Activated naive CD4-positive, alpha-beta T cell treated with anti-CD3 and anti-CD28 coated beads for 36 hours (primary cell): ENCODE measurements at regions not wholly inside any gene's neighbourhood (a gene's known extent, or its start where the extent isn't known, plus 50 kb on each side); places are given as distances from the start of the nearest gene placed in this dataset.

Experiments
- CTCF ChIA-PET: fragments of 350-600 bp; sonication (Branson Sonifier 250); formaldehyde crosslinking; loops from one replicate; lab custom pipeline; 2021; ENCODE audit warnings: antibody characterized with exemption; lab: Charles Lee
- DNase-seq: peaks from one replicate; pipeline ENCODE4 v3.0.0-alpha.2; 2020
- H3K27ac Mint-ChIP-seq: one replicate; pipeline ENCODE4 v1.8.0; 2021; ENCODE audit warnings: mild to moderate bottlenecking, mixed read lengths
- H3K27me3 Mint-ChIP-seq: one replicate; pipeline ENCODE4 v1.8.0; 2021; ENCODE audit warnings: low read depth, mixed read lengths
- H3K36me3 Mint-ChIP-seq: one replicate; pipeline ENCODE4 v1.8.0; 2021; ENCODE audit warnings: low read depth, mixed read lengths
- H3K4me1 Mint-ChIP-seq: one replicate; pipeline ENCODE4 v1.8.0; 2021; ENCODE audit warnings: low read depth, mixed read lengths
- H3K4me3 Mint-ChIP-seq: one replicate; pipeline ENCODE4 v1.8.0; 2021; ENCODE audit warnings: mild to moderate bottlenecking, moderate library complexity, mixed read lengths
- H3K9me3 Mint-ChIP-seq: one replicate; pipeline ENCODE4 v1.8.0; 2021; ENCODE audit warnings: mixed read lengths
- intact Hi-C: fragments of 100-400 bp; cut with micrococcal nuclease; formaldehyde crosslinking; loops from one replicate; pipeline ENCODE4 v1.15.1; 2023

- peaks cover 10% of the 10 kb centered on the region for H3K9me3 Mint-ChIP-seq
- DNase-seq: no peak
- no peaks in the 10 kb centered on the region for H3K4me1 Mint-ChIP-seq
- intact Hi-C loops: no loop called here
- no peak overlapping the region for H3K27ac Mint-ChIP-seq
- H3K36me3 Mint-ChIP-seq: no peaks in the 10 kb centered on the region
- no peak overlapping the region for H3K4me3 Mint-ChIP-seq
- CTCF ChIA-PET: no interaction called here
- H3K27me3 Mint-ChIP-seq: no peaks in the 10 kb centered on the region
Measured at GRCh38 chr4:129901205-129901604, 805.3 kb downstream of the C4orf33 start.

DNA sequence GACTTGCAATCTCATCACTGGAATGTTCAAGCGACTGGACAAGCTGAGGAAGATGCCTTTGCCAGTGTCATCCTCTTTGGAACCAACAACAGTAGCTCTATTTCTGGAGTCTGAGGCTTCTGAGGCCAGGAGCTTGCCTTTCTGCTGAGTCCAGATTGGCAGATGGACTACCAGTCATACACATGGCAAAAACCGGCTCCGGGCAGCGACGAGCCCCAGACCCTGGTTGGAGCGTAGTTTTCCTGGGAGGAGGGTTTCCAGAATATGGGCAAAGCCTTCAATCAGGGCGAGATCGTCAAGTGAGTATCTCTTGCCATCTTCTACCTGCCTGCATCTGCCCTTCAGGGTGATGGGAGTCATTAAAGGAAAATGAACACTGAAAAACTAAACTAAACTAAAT lies 807.9 kb downstream of the C4orf33 start:
- no peaks in the 10 kb centered on the region for H3K36me3 Mint-ChIP-seq
- H3K27me3 Mint-ChIP-seq: no peaks in the 10 kb centered on the region
- CTCF ChIA-PET: no interaction called here
- H3K4me3 Mint-ChIP-seq: no peak overlapping the region
- intact Hi-C loops: no loop called here
- no peak overlapping the region for H3K27ac Mint-ChIP-seq
- DNase-seq: no peak
- peaks cover 7% of the 10 kb centered on the region for H3K9me3 Mint-ChIP-seq
- no peaks in the 10 kb centered on the region for H3K4me1 Mint-ChIP-seq

GRCh38 chr4:129905256-129905655 lies 809.3 kb downstream of the C4orf33 start:
- H3K4me1 Mint-ChIP-seq: no peaks in the 10 kb centered on the region
- H3K36me3 Mint-ChIP-seq: no peaks in the 10 kb centered on the region
- H3K9me3 Mint-ChIP-seq: peaks cover 7% of the 10 kb centered on the region
- no peaks in the 10 kb centered on the region for H3K27me3 Mint-ChIP-seq
- intact Hi-C loops: no loop called here
- CTCF ChIA-PET: no interaction called here
- DNase-seq: no peak
- no peak overlapping the region for H3K27ac Mint-ChIP-seq
- H3K4me3 Mint-ChIP-seq: no peak overlapping the region

DNA sequence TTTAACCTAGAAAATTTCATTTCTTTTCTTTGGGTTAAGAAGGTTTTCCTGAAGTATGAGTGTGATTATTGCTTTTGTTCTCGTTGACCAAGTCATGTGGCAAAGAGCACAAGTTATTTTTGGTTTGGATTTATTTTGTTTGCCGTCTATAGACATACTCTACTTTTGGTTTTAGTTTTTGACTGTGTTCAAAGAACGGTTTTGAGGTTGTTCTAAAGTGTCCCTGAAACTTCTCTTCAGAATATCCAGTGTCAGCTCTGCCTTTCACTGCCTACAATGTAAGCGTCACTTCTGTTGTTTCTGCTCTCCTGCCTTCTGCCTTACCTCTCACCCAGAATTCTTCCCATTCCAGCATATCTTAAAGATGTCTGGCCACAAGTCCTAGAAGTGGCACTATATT lies 812.2 kb downstream of the C4orf33 start:
- DNase-seq: no peak
- no peaks in the 10 kb centered on the region for H3K36me3 Mint-ChIP-seq
- H3K4me1 Mint-ChIP-seq: no peaks in the 10 kb centered on the region
- no peaks in the 10 kb centered on the region for H3K27me3 Mint-ChIP-seq
- H3K27ac Mint-ChIP-seq: no peak overlapping the region
- CTCF ChIA-PET: no interaction called here
- intact Hi-C loops: no loop called here
- H3K4me3 Mint-ChIP-seq: no peak overlapping the region
- H3K9me3 Mint-ChIP-seq: peaks cover 5% of the 10 kb centered on the region

- H3K36me3 Mint-ChIP-seq: no peaks in the 10 kb centered on the region
Measured at GRCh38 chr4:129916991-129917390, 821.0 kb downstream of the C4orf33 start.

DNA sequence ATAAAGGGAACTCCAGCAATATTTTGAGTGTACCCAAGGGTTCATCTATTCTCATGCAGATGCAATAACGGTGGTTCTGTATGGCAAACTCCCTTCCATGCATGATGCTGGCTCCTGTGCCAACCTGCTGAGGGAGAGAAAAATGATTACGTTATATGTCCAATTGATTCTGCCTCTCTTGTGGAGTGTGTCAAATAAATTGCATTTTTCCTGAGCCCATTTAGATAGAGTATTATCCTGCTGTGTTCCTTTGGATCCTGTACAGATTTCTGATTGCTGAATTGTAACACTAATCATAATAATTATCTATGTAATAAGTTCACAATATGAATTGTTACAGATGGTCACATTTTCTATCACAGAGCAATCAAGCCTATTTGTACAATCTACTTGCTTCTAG lies 821.7 kb downstream of the C4orf33 start:
- intact Hi-C loops: no loop called here
- H3K9me3 Mint-ChIP-seq: no peaks in the 10 kb centered on the region
- H3K4me3 Mint-ChIP-seq: no peak overlapping the region
- CTCF ChIA-PET: no interaction called here
- no peaks in the 10 kb centered on the region for H3K36me3 Mint-ChIP-seq
- no peak for DNase-seq
- H3K27ac Mint-ChIP-seq: no peak overlapping the region
- H3K4me1 Mint-ChIP-seq: no peaks in the 10 kb centered on the region
- no peaks in the 10 kb centered on the region for H3K27me3 Mint-ChIP-seq

More at GRCh38 chr4:129916991-129917390, 821.0 kb downstream of the C4orf33 start:
- Mint-ChIP-seq H3K27me3 (no peaks in the 10 kb centered on the region), H3K9me3 (no peaks in the 10 kb centered on the region), H3K27ac (no peak overlapping the region), H3K4me1 (no peaks in the 10 kb centered on the region), H3K4me3 (no peak overlapping the region)
- CTCF ChIA-PET: no interaction called here
- DNase-seq: no peak
- intact Hi-C loops: no loop called here

GRCh38 chr4:129926936-129927335 lies 831.0 kb downstream of the C4orf33 start:
- Mint-ChIP-seq H3K4me3 (no peak overlapping the region), H3K9me3 (no peaks in the 10 kb centered on the region), H3K36me3 (no peaks in the 10 kb centered on the region), H3K4me1 (no peaks in the 10 kb centered on the region), H3K27ac (no peak overlapping the region), H3K27me3 (no peaks in the 10 kb centered on the region)
- CTCF ChIA-PET: no interaction called here
- no peak for DNase-seq
- intact Hi-C loops: no loop called here

- Mint-ChIP-seq H3K9me3 (no peaks in the 10 kb centered on the region), H3K27ac (no peak overlapping the region), H3K36me3 (no peaks in the 10 kb centered on the region), H3K27me3 (no peaks in the 10 kb centered on the region), H3K4me1 (no peaks in the 10 kb centered on the region), H3K4me3 (no peak overlapping the region)
- no peak for DNase-seq
- CTCF ChIA-PET: no interaction called here
- intact Hi-C loops: no loop called here
Measured at GRCh38 chr4:129929052-129929451, 833.1 kb downstream of the C4orf33 start.

GRCh38 chr4:129929984-129930383 lies 834.0 kb downstream of the C4orf33 start:
- CTCF ChIA-PET: no interaction called here
- DNase-seq: no peak
- intact Hi-C loops: no loop called here
- no peak overlapping the region for H3K4me3 Mint-ChIP-seq
- no peak overlapping the region for H3K27ac Mint-ChIP-seq
- no peaks in the 10 kb centered on the region for H3K36me3 Mint-ChIP-seq
- no peaks in the 10 kb centered on the region for H3K9me3 Mint-ChIP-seq
- H3K27me3 Mint-ChIP-seq: no peaks in the 10 kb centered on the region
- H3K4me1 Mint-ChIP-seq: no peaks in the 10 kb centered on the region

DNA sequence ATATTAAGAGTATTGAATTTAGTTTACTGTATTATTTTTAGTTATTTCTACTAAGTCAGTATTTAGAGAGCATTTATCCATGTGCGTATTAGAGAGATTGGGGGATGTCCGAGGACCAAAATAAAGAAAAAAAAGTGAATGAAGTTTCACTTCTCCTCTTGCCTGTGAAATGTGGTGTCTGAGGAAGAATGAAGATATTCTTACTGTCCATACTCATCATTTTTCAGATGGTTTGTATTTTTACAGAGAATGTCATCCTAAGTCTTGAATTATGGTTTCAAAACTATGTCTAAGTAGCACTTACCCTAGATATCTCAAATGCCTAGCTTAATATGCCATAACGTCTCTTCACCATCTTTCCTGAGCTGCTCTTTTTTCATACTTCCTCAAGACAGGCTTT lies 854.3 kb downstream of the C4orf33 start:
- no peaks in the 10 kb centered on the region for H3K4me1 Mint-ChIP-seq
- H3K9me3 Mint-ChIP-seq: peaks cover 3% of the 10 kb centered on the region
- H3K27me3 Mint-ChIP-seq: no peaks in the 10 kb centered on the region
- no peak overlapping the region for H3K4me3 Mint-ChIP-seq
- no peak for DNase-seq
- H3K27ac Mint-ChIP-seq: no peak overlapping the region
- intact Hi-C loops: no loop called here
- CTCF ChIA-PET: no interaction called here
- no peaks in the 10 kb centered on the region for H3K36me3 Mint-ChIP-seq

DNA sequence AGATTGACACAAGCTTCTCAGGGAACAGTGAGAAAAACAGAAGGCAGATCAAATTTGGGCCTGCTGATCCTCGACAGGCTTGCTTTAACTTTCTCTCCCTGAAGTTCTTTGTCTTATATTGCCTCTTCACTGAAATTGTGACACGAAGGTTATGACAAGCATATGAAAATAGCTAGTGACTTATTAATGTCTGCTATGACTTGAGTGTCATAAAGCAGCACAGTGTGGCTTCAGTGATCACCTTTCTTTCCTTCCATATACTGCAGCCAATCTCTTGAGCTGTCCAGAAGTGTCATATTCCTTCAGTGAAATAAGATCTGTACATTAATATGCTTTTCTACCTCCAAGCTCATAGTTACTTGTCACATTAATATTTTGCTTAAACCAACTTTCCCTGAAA lies 870.2 kb downstream of the C4orf33 start:
- no peaks in the 10 kb centered on the region for H3K27me3 Mint-ChIP-seq
- no peak overlapping the region for H3K4me3 Mint-ChIP-seq
- intact Hi-C loops: no loop called here
- CTCF ChIA-PET: no interaction called here
- H3K27ac Mint-ChIP-seq: no peak overlapping the region
- no peaks in the 10 kb centered on the region for H3K36me3 Mint-ChIP-seq
- DNase-seq: no peak
- peaks cover 5% of the 10 kb centered on the region for H3K9me3 Mint-ChIP-seq
- H3K4me1 Mint-ChIP-seq: no peaks in the 10 kb centered on the region

DNA sequence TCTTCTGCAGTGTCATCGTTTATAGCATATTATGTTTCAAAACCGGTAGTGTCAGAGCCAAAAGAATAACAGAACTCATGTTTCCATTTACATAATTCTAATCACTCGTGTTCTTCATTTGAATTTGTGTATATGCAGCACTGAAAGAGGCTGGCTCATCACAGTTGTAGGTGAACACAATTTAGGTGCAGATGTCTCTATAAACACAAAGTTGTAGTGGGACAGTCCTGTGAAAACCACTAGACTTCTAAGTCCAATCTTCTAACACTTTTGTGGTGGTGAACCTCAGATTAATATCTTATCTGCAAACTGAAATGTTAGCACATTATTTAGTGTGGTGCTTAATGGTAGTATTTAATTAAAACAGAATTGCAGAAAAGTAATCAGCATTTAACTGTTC lies 872.4 kb downstream of the C4orf33 start:
- Mint-ChIP-seq H3K9me3 (peaks cover 5% of the 10 kb centered on the region), H3K27me3 (no peaks in the 10 kb centered on the region), H3K36me3 (no peaks in the 10 kb centered on the region), H3K27ac (no peak overlapping the region), H3K4me3 (no peak overlapping the region), H3K4me1 (no peaks in the 10 kb centered on the region)
- intact Hi-C loops: no loop called here
- DNase-seq: no peak
- CTCF ChIA-PET: no interaction called here

GRCh38 chr4:129968778-129969177 lies 872.8 kb downstream of the C4orf33 start:
- Mint-ChIP-seq H3K4me3 (no peak overlapping the region), H3K27me3 (no peaks in the 10 kb centered on the region), H3K27ac (no peak overlapping the region), H3K36me3 (no peaks in the 10 kb centered on the region), H3K4me1 (no peaks in the 10 kb centered on the region), H3K9me3 (peaks cover 5% of the 10 kb centered on the region)
- CTCF ChIA-PET: no interaction called here
- intact Hi-C loops: no loop called here
- no peak for DNase-seq

DNA sequence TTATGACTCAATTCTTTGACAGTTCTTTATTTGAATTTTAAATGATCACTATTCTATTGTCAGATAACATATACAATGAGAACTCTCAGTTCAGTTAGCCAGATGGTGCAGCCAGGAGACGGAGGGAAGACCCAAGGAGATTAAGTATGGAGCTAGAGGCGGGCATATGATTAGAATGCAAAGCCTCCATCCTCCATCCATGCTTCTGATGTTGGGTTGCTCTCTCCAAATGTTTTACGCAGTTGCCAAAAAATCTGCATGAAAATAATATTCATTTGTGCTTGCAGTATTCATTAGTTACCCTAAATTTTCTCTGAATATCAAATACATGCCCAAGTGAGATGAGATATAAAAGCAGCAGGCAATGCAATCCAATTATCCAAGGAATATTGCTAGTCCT lies 874.8 kb downstream of the C4orf33 start:
- Mint-ChIP-seq H3K27ac (no peak overlapping the region), H3K4me3 (no peak overlapping the region), H3K27me3 (no peaks in the 10 kb centered on the region), H3K4me1 (no peaks in the 10 kb centered on the region), H3K36me3 (no peaks in the 10 kb centered on the region), H3K9me3 (peaks cover 5% of the 10 kb centered on the region)
- CTCF ChIA-PET: no interaction called here
- intact Hi-C loops: no loop called here
- no peak for DNase-seq
